Suppressor macrophage treated with lipopolysaccharide for 4 hours (primary cell): ENCODE measurements at regions not wholly inside any gene's neighbourhood (a gene's known extent, or its start where the extent isn't known, plus 50 kb on each side); places are given as distances from the start of the nearest gene placed in this dataset.

Experiments used
- DNase-seq: peaks from one replicate; pipeline ENCODE4 v3.0.0-alpha.2; 2020

DNA sequence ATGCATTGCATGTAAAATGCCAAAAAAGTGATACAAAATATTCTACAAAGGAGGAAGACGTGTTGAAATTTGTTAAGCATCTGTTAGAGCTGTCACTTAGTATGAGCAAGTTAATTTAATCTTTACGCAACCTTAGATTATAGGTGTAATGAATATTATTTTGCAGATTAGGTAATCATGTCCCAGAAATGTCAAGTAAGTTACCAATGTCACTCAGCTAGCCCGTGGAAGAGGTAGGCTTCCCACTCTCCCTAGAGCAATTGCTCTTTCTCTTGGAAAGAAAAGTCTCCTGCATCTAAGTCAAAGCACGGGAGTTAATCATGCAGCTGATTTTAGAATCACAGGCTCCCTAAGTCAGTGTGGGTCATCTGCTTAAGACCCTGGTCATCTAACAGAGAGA lies 830.4 kb upstream of the IGFBP3 start:
- DNase-seq, result no peak

DNA sequence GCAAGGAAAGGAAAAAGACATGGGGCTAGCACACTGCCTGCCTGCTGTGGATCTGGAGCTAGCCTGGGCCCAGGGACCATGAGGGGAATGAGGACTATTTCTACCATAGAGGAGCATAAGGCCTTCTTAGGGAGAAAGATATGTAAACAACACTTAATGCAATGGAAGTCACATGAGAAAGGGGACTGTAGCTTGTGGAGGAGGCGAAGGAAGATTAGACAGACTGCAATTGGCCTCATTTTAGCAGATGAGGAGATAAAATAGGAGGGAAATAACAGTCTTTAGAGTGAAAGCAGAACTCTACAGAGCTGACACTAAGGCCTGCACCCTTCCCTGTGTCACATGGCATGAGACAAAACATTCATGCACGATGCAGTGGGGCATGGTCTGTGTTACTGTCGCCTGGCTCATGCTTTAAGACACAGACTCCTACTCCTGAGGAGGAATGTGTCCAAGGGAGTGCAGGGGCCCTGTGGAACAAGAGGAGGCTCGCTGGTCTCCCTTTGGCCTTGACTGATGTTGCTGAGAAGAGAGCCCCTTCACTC lies 829.3 kb upstream of the IGFBP3 start:
- DNase-seq, result no peak

DNA sequence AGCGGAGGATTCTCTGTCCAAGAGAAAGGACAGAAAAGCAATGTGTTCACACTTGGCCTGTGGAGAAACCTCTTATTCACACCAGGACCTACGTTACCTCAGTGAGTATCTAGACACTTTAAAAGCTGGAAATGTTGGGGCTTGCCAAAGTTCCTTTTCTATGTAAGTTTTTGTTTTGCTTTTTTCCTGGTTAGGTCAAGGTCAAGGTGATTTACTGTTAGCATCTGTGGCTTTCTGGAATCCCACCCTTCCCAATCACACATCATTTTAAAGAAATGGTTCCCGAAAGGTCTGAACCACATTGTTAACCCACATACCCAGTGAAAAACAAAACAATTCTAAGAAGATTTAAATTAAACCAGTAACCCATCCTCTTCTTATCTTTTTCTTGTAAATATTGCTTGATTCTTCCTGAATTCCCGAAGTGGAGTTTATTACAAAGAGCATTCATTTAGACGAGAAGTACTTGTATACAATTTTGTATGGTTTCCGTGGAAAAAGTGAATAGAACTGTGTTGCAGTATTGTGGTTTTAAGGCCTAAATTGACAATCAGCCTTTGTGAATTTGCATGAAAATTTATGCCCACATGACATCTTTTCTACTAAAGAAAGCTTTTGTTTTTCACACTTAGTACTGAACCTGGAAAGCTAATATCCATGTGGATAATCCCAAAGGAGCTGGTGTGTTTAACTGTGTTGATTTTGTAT lies 827.0 kb upstream of the IGFBP3 start:
- DNase-seq, result no peak

DNA sequence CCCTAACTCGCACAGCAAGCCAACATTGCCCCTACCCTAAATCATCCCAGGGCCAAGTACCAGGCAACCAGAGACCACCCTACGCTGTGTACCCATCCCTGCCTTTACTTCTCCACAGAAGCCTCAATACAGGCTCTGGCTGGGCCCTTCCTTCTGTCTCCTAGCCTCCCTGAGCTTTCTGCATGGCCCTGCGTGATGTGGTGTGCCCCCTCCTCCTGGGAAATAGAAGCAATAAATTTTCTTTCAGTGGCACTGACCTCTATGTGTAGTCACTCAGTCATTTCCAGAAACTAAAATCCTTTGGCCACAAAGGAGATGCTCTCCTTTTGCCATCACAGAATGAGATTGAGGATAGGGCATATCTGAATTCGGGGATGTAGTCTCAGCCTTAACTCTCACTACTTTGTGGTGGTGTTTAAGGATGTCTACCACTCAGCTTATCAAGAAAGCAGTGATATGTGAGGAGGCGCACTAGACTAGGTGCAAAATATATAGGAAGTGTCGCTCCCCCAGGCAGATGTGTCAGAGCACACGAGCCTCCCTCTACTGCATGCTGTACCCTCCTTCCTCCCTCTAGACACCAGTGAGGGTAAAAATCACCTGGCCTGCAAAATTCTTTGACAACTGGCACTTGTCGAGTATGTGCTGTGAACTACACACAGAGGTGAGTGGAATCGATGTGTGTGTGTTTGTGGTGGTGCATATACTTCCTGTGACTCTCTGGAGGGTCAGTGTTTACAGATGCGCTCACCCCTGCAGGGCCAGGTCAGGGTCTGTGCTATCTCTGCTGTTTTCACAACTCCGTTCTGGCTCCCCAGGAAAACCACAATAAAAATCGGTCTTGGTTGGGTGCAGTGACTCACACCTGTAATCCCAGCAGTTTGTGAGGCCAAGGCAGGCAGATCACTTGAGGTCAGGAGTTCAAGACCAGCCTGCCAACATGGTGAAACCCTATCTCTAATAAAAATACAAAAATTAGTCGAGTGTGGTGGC lies 825.9 kb upstream of the IGFBP3 start:
- no peak for DNase-seq

DNA sequence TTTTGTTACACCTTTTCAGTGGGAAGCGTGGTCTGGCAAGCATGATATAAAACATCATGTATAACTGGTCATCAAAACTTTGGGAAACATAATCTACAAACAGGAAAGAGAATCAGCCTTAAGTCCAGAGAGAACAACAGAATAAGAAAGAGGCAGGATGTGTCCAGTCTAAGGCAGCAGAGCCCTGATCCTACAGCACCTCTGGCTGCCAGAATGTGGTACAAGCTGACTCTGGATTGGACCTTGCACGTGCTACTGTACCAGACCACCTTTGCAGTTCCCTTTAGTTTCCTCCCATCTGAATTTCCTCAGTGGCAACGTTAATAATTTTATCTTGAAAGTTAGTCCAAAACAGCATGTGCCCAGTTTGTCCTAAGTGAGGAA lies 824.6 kb upstream of the IGFBP3 start:
- no peak for DNase-seq

DNA sequence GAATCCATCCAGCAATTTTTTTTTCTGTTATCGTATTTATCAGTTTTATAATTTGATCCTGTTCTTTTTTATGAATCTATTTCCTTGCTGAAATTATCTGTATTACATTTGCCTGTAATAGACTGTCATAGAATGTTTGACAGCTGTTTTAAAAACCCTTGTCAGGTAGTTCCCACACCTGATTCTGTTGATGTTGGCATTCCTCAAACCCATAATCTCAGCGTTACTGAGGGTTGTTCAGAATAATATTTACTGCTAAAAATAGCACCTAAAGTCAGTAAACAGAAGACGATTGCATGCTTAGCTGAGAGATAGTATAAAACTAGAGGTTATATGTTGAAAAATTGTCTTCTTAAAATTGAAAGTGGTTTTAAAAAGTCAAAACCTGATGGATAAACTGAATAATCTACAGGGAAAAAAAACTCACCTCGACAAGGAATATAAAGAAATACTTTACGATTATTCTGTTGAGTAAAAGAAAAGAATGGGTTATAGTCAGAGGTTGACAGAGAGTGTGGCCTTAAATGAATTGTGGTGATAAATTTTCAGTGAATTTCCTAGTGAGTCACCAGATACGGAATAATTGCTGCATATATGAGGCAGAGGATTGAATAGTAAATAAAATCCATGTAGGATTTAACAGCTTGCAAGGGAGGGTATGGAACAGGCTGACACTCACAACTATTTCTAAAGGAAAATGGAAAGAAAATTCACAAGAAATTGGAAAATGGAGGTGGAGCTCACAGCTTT lies 824.1 kb upstream of the IGFBP3 start:
- no peak for DNase-seq

DNA sequence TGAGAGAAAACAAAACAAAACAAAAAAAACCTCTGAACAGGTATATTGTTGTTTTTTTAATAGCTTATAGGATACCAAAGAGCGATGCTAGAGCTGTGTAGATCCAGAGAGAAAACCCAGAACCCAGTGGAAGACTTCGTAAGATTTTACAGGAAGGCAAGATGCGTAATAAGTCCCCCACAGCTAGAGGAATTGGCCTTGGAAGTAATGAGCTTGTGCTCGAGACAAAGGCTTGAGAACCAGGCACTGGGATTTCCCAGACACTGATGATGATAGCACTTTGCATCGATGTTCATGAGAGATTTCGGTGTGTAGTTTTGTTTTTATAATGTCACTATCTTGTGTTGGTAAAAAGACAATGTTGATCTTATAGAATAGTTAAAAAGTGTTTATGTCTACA lies 821.5 kb upstream of the IGFBP3 start:
- DNase-seq, result no peak

DNA sequence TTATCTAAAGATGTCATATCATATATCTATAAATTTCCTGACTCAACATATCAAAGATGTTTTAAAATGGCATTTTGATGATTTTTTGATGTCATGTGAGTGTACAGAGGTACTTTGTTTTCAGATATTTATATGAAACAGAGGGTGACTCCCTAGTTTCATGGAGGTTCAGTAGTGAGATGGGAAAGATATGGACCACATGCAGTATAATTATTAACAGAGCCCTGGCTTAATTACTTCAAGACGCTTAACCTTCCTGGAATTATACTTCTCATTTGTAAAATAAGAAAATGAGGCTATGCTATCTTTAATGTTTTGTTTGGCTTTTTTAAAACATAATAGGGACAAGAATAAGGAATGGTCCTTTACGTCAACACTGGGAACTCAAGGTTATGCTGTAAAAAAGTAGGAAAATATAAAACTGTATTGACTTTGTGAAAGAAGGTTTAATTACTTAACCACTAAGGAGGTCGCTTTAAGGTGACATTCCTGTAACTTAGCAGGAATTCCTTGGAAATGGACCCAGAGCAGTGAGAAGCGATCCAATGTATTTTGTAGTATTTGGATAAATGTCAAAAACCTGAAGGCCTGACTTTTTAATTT lies 821.0 kb upstream of the IGFBP3 start:
- DNase-seq, result no peak

DNA sequence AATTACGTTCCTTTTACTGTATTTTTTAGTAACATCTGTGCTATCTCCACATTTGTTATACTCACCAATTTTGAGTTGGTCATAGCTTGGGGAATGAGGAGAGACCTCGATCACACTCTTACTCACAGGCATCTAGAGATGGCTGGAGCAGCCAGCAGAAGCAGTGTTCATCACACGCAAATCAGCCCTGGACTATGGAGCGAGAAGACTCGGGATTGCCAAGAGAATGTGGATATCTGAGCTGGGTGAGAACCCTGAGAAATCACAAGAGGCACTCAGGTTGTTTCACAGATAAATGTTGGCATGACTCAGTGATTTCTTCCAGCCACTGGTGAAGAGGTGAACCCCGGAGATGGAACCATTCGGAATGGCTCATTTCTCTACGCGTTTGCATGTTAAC lies 820.1 kb upstream of the IGFBP3 start:
- no peak for DNase-seq

DNA sequence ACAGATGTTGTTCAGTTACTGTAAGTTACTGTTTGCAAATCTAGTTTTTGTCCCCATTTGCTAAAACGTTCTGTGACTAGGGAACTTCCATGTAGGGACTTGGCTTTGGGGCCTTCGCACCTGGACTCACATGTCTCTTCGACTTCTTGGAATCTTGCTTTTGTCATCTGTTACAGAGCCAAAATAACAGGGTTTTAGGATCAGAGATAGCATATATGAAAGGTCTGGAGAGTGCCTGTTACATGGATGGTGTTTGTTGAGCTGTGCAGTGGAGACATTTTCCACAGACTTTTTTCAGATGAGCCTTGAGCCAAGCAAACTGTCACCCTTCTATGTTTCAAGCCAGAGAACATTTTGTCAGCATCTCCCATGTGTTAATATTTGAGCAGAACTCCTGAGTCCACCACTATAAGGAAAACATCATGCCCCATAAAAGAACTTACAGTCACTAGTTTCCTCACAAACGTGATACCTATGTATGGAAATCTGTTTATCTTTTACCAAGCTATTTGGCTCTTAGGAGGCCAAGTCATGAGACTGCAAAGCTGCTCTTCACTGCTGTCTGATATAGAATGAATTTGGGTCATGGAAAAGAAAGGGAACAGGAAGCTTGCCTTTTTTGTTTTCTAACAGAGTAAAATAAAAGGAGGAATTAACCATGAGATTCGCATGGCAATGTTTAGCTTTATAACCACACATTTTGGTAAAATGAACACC lies 818.6 kb upstream of the IGFBP3 start:
- no peak for DNase-seq

DNA sequence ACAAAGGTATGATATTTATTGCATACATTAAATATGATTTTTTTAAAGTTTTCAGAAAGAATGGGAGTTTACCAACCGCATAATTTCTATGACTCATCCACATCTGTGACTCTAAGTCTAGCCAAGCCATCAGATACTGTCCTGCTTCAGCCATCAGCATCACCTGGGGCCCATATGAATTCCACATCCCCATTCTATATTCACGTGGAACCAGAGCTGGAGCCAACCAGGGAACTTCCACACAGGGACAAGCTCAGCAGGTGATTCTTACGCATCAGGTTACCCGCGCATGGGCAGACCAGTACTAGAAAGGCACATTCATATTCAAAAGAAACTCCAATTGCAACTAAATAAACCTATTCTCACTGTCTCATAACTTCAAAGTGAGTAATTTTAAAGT lies 817.7 kb upstream of the IGFBP3 start:
- no peak for DNase-seq

DNA sequence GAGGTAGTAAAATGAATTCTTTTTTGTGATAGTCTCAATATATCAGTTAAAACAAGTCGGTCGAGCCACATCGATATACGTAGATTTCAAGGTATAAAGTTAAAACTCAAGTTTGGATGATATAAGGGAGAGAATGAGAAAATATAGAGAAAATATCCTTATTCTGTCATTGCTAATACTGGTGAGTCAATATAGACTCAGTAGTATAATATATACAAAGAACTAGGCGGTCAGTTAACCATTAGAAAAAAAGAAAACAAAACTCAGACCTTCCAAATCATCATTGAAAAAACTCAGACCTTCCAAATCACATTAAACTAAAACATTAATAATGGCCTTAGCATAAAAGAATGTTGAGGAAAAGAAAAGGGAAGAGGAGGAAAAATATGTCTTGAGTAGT lies 817.1 kb upstream of the IGFBP3 start:
- no peak for DNase-seq

DNA sequence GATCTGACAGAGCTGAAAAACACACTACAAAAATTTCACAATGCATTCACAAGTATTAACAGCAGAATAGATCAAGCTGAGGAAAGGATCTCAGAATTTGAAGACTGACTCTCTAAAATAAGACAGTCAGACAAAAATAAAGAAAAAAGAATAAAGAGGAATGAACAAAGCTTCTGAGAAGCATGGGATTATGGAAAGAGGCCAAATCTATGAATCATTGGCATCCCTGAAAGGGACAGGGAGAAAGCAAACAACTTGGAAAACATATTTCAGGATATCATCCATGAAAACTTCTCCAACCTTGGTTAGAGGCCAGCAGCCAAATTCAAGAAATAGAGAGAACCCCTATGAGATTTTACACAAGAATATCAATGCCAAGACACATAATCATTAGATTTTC lies 804.8 kb upstream of the IGFBP3 start:
- no peak for DNase-seq

DNA sequence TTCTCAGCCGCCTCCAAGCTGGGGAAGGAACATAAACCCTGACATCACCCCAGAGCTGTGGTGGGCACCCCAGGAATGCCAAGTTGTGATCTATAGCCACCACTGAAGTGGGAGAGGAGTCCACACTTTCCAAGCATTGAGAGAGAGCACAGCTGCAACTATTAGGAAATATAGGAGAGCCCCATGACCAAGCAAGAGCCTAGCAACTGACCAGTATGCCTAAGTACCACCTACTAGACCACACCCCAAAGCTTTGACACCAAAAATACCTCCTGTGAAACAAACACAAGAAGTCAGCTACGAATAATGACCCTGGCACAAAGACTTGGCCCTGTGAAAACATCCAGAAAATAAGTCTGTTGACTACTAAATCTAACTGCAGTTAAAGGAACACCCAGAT lies 804.1 kb upstream of the IGFBP3 start:
- DNase-seq, result no peak

DNA sequence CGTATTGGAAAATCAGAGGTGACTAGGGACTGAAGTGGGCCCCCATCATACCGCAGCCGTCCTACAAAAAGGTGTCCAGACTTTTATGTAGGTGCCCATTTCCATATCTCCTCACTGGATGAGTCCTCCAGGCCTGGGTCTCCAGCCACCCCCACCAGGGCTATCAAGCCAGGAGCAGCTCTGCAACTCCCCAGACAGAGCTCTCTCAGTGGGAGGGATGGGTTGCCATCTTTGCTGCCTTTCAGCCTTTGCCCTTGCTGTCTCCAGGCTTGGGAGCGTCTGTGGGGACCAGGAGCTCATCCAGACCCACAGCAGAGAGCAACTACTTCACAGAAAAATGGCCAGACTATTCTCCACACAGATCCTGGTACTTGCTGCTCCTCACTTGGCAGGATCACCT lies 802.7 kb upstream of the IGFBP3 start:
- DNase-seq, result no peak

DNA sequence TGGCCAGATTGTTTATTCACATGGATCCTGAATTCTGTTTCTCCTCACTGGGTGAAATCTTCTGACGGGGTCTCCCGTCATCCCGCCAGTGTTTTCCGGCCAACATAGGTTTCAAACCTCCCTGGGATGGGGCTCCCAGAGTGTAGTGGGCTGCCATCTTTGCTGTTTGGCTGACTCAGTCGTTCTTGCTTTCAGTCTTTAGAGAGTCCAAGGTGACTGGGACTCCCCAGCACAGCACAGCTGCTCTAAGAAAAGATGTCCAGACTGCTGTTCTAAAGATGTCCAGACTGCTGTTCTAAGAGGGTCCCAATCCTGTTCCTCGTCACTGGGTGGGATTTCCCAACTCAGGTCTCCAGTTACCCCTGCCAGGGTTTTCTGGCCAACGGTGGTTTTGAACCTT lies 801.9 kb upstream of the IGFBP3 start:
- no peak for DNase-seq

DNA sequence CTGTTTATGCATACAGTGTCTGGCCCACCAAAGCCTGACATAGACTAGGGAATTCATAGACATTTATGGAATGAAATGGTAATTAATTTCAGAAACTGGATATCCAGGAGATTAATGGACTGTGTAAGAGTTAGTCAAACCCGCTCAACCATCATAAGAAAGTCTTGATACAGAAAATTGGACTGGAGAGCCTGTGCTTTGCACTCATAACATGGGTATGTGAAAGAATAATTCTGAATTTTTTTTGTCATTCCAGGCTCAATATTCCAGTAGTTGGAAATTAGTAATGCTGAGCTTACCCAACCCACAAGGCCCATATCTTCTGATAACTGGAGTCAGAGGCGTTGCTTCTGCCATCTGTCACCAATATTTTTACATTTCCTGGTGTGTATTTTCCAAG lies 799.7 kb upstream of the IGFBP3 start:
- DNase-seq, result no peak

DNA sequence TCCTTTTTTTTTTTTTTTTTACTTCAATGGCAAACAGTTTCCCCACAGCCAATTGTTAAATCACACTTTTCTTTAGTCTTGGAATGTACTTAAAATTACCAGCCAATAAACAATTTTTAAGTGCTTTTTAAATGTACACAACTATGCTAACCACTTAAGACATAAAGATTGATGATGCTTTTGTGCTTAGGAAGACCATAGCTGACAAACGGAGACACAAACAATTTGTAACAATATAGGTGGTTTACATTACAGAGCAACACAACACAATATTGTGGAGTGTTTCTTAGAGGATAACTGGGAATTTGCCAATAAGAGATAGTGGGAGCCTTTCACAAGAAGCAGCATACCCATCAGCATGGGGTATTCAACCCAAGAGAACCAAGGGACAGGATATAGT lies 798.5 kb upstream of the IGFBP3 start:
- no peak for DNase-seq

DNA sequence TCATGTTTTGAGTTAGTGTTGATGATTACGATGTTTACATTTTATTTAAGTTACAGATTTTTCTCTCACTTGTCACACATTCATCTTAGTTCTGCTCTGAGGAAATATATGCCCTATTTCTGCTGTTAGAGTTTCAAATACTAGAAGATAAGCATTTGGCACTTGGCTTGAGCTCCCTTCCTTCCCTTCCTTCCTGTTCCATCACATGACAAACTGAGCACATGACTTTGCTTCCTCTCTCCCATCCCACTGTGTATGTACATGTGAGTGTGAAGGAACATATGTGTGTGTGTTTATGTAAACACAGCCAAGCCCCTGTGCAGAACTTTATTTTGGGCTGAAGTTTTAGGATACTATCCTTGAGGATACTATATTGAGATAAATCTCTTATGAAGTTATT lies 795.9 kb upstream of the IGFBP3 start:
- DNase-seq, result no peak

DNA sequence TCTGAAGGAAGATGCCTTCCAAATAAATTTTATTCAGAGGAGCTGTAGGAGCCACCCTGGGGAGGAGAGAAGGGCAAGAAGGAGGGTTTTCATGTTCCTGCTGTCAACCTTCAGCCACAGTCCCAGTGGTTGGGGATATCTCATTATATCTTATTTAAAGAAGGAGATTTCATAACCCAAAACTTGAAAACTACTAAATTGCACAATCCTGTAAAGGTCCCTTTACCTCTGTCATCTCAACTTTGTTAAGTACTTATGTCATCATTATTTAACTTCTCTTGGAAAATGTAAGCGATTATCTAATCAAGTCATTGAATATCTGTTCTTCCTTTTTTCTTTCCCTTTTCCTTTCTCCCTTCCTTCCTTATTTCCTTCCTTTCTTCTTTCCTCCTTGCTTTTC lies 794.5 kb upstream of the IGFBP3 start:
- no peak for DNase-seq

DNA sequence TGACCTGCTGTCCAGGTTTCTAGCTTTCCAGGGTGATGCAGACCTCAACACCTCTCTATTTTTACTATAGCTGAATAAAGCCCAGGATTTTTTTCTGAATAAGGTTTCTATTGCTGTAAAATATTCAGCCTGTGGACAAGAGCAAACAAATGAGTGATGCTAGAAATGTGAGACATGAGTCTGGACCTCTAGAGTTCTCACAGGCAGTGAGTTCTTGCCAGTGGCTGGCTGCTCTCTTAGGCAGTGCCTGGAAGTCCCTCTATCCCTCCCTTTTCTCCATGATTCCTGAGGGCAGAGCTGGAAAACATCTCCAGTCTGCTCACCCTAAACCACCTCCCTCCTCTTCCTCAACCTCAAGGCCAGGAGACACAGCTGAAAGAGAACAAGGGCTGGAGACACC lies 793.8 kb upstream of the IGFBP3 start:
- no peak for DNase-seq

DNA sequence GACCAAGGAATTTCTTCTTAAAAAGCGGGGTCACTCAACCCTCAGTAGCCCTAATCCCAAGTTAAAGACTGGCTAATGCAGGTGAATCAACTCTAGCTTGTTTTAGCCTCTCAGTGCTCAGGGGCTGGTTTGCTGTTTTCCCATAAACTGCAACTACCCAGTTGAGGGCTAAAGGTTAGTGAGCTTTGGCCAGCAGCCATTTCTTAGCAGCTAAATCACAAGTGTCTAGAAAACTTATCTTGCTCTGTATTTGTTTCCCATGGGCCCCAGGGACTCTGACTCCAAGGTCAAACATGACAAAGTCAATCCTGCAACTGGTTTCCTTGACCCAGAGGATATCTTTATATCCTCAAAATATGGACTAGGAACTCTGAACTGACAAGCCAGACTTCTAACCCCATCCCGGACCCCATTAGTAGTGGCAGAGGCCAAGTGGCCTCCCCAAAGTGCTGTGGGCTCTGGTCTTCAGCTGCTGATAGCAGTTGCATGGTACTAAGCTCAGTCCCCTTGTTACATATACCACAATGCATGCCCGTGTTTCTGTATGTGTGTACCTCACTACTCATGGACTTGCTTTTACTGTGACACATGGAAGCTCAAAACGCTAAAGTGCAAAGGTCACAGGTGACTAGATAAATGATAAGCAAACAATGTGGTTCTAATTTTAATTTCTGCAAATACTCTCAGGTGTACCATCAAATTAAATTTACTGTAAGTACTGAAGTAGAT lies 793.0 kb upstream of the IGFBP3 start:
- no peak for DNase-seq
